GM12878 (cell line): ENCODE measurements at regions not wholly inside any gene's neighbourhood (a gene's known extent, or its start where the extent isn't known, plus 50 kb on each side); places are given as distances from the start of the nearest gene placed in this dataset.

ENCODE experiments used
- ATAC-seq: fragments of 200-7000 bp; cut with Tn5 transposase; 3 replicates; pipeline ENCODE4 v1.9.1; 2020; ENCODE audit warnings: mild to moderate bottlenecking, moderate library complexity
- BruUV-seq: library from RNA; stranded (reverse); fragments of 400-500 nt; replicated peaks from 2 replicates; lab custom pipeline; 2021; lab: Mats Ljungman, UMichigan
- CTCF ChIA-PET: fragments of 300-600 bp; sonication (Branson Sonifier 250); formaldehyde crosslinking; extraction: SDS; loops from one replicate; lab custom pipeline; 2021; ENCODE audit warnings: inconsistent platforms; lab: Yijun Ruan, JAX
- POLR2A ChIA-PET: fragments of 350-600 bp; formaldehyde crosslinking; extraction: SDS; loops from one replicate; lab custom pipeline; 2021; ENCODE audit warnings: inconsistent platforms; lab: Charles Lee
- RAD21 ChIA-PET: fragments of 300-600 bp; sonication (Branson Sonifier 250); formaldehyde crosslinking; loops from one replicate; lab custom pipeline; 2023; ENCODE audit warnings: antibody characterized with exemption; ENCODE audit not compliant: unreplicated experiment; lab: Charles Lee
- SMC1A ChIA-PET: fragments of 300-600 bp; sonication (Branson Sonifier 250); formaldehyde crosslinking; loops from one replicate; lab custom pipeline; 2023; ENCODE audit not compliant: unreplicated experiment, uncharacterized antibody; lab: Charles Lee
- DNase-seq: peaks from one replicate; pipeline ENCODE4 v3.0.0-alpha.2; 2011; ENCODE audit warnings: low read depth, low spot score
- FAIRE-seq: peaks from 3 replicates; lab custom pipeline; 2011; peaks lifted over from hg19 to GRCh38; lab: Jason Lieb, UNC
- H2AFZ ChIP-seq: 2 replicates; pipeline ENCODE4 v1.6.0; 2011; ENCODE audit warnings: low read depth, low read length, control low read depth; ENCODE audit not compliant: control insufficient read depth
- H3K27ac ChIP-seq: 2 replicates; pipeline ENCODE4 v1.5.1; 2011; ENCODE audit warnings: control low read depth; ENCODE audit not compliant: control insufficient read depth, insufficient read depth
- H3K27me3 ChIP-seq, 2 experiments: replicated peaks in 1 of 2; 2 replicates each; pipeline versions ENCODE4 v1.6.0 to v1.6.1; 2011; ENCODE audit warnings: low read length in 1 of 2; ENCODE audit not compliant: control insufficient read depth in 2 of 2, insufficient read depth in 2 of 2
- H3K36me3 ChIP-seq, 2 experiments: 2 replicates each; pipeline ENCODE4 v1.5.1; 2011; ENCODE audit warnings: low read length in 1 of 2; ENCODE audit not compliant: control insufficient read depth in 2 of 2, insufficient read depth in 2 of 2
- H3K4me1 ChIP-seq: 2 replicates; pipeline ENCODE4 v1.6.1; 2011; ENCODE audit warnings: mild to moderate bottlenecking, low read length, moderate library complexity, mixed read lengths; ENCODE audit not compliant: control insufficient read depth, insufficient read depth
- H3K4me2 ChIP-seq: 2 replicates; pipeline ENCODE4 v1.6.0; 2011; ENCODE audit warnings: control low read depth; ENCODE audit not compliant: control insufficient read depth, insufficient read depth
- H3K4me3 ChIP-seq: fragments of 200-600 bp; sonication (generic); 2 replicates; pipeline ENCODE4 v1.5.1; 2016
- H3K79me2 ChIP-seq: 2 replicates; pipeline ENCODE4 v1.6.0; 2011; ENCODE audit warnings: low read length; ENCODE audit not compliant: control insufficient read depth, insufficient read depth
- H3K9ac ChIP-seq: 2 replicates; pipeline ENCODE4 v1.8.0; 2011; ENCODE audit warnings: low read length, control low read depth, mixed read lengths; ENCODE audit not compliant: control insufficient read depth, insufficient read depth
- H3K9me3 ChIP-seq: replicated peaks from 3 replicates; pipeline ENCODE4 v1.5.1; 2011; ENCODE audit warnings: mild to moderate bottlenecking, low read length; ENCODE audit not compliant: control insufficient read depth, insufficient read depth
- H4K20me1 ChIP-seq: 2 replicates; pipeline ENCODE4 v1.6.0; 2011; ENCODE audit not compliant: control insufficient read depth, insufficient read depth
- EED ChIP-seq: sonication (generic); IDR thresholded peaks from 2 replicates; pipeline ENCODE4 v1.6.1; 2016; ENCODE audit warnings: antibody characterized with exemption, low read depth
- MTA2 ChIP-seq: fragments of 450-650 bp; IDR thresholded peaks from 2 replicates; pipeline ENCODE4 v1.6.1; 2016; ENCODE audit warnings: low read depth, mild to moderate bottlenecking, moderate library complexity
- WGBS: methylation state at CpG from one replicate; pipeline ENCODE4 v1.1.6; 2016; ENCODE audit warnings: low lambda C conversion rate; ENCODE audit not compliant: insufficient replicate concordance, insufficient coverage; ENCODE audit errors: missing lambda C conversion rate; 5-methylcytosine and 5-hydroxymethylcytosine counted together
- in situ Hi-C: fragments of 300-500 bp; cut with MboI; formaldehyde crosslinking; loops from 9 replicates; pipeline ENCODE4 v1.14.3; 2018; ENCODE audit warnings: mixed read lengths
- intact Hi-C: fragments of 100-400 bp; cut with micrococcal nuclease; formaldehyde crosslinking; loops from one replicate; pipeline ENCODE4 v1.14.2; 2022; ENCODE audit not compliant: unreplicated experiment
- TF ChIP-seq, protein P1 (sequence below): fragments of 450-650 bp; IDR thresholded peaks from 2 replicates; pipeline ENCODE4 v1.6.1; 2017; ENCODE audit warnings: mild to moderate bottlenecking, moderate library complexity

- TF ChIP-seq, protein P1, sequence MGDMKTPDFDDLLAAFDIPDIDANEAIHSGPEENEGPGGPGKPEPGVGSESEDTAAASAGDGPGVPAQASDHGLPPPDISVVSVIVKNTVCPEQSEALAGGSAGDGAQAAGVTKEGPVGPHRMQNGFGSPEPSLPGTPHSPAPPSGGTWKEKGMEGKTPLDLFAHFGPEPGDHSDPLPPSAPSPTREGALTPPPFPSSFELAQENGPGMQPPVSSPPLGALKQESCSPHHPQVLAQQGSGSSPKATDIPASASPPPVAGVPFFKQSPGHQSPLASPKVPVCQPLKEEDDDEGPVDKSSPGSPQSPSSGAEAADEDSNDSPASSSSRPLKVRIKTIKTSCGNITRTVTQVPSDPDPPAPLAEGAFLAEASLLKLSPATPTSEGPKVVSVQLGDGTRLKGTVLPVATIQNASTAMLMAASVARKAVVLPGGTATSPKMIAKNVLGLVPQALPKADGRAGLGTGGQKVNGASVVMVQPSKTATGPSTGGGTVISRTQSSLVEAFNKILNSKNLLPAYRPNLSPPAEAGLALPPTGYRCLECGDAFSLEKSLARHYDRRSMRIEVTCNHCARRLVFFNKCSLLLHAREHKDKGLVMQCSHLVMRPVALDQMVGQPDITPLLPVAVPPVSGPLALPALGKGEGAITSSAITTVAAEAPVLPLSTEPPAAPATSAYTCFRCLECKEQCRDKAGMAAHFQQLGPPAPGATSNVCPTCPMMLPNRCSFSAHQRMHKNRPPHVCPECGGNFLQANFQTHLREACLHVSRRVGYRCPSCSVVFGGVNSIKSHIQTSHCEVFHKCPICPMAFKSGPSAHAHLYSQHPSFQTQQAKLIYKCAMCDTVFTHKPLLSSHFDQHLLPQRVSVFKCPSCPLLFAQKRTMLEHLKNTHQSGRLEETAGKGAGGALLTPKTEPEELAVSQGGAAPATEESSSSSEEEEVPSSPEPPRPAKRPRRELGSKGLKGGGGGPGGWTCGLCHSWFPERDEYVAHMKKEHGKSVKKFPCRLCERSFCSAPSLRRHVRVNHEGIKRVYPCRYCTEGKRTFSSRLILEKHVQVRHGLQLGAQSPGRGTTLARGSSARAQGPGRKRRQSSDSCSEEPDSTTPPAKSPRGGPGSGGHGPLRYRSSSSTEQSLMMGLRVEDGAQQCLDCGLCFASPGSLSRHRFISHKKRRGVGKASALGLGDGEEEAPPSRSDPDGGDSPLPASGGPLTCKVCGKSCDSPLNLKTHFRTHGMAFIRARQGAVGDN = no peak
Observed at GRCh38 chr2:16357188-16357587, 308.4 kb downstream of the CYRIA start (continued).

DNA sequence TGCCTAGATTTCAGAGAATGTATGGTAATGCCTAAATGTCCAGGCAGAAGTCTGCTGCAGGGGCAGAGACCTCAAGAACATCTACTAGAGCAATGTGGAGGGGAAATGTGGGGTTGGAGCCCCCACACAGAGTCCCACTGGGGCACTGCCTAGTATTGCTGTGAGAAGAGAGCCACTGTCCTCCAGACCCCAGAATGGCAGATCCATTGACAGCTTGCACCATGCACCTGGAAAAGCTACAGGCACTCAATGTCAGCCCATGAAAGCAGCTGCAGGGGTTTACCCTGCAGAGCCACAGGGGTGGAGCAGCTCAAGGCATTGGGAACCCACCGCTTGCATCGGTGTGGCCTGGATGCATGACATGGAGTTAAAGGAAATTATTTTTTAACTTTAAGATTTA, 314.1 kb downstream of the CYRIA start:
- Histone ChIP-seq H4K20me1 (no peaks in the 10 kb centered on the region), H3K9ac (no peak overlapping the region), H3K4me3 (no peak overlapping the region), H3K36me3 (no peaks in the 10 kb centered on the region), H3K4me1 (no peaks in the 10 kb centered on the region), H3K4me2 (no peak overlapping the region), H3K27ac (no peak overlapping the region), H3K79me2 (no peaks in the 10 kb centered on the region), H3K27me3 (no peaks in the 10 kb centered on the region), H2AFZ (no peak overlapping the region), H3K9me3 (no peaks in the 10 kb centered on the region; the same call in 2 of the 3 replicates)
- TF ChIP-seq MTA2 (no peak), EED (no peak)
- FAIRE-seq (no peak), ATAC-seq (no peak), DNase-seq (no peak)
- no TSS peak for BruUV-seq
- intact Hi-C loops (no loop called here), in situ Hi-C loops (no loop called here)
- ChIA-PET CTCF (no interaction called here), SMC1A (no interaction called here), RAD21 (no interaction called here), POLR2A (no interaction called here)
- 47% methylated on average over 2 of the region's 2 CpGs for WGBS
